GM23248 (cell line): ENCODE measurements at regions not wholly inside any gene's neighbourhood (a gene's known extent, or its start where the extent isn't known, plus 50 kb on each side); places are given as distances from the start of the nearest gene placed in this dataset.

Experiments used
- EZH2 ChIP-seq: fragments of 200-600 bp; sonication (generic); IDR thresholded peaks from 2 replicates; pipeline ENCODE4 v1.6.1; 2018; ENCODE audit warnings: antibody characterized with exemption, mild to moderate bottlenecking; ENCODE audit not compliant: insufficient read depth, poor library complexity, severe bottlenecking
- EZH2phosphoT487 ChIP-seq: fragments of 200-600 bp; sonication (generic); IDR thresholded peaks from 2 replicates; pipeline ENCODE4 v1.6.1; 2018; ENCODE audit warnings: antibody characterized with exemption, moderate library complexity, mild to moderate bottlenecking, low read depth; ENCODE audit not compliant: insufficient read depth

DNA sequence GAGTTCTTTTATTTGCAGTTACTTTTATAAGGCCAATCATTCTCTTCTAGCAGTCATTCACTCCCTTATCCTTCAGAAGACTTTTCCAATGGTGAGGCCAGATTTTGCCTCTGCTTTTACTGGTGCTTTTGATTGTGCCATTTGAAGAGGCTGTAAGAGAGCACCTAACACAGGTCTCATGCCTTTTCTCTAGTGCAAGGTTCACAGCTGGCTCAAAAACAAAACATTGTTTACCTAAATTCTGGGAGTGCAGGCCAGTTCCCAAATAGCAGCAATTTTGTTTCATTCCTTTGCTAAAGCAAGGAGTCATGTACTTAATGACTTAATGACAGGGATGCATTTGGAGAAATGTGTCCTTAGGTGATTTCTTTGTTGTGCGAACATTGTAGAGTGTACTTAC lies 192.0 kb downstream of the SYT10 start:
- TF ChIP-seq EZH2: no peak
- TF ChIP-seq EZH2phosphoT487: no peak
